GM19463 (cell line): ENCODE measurements at regions not wholly inside any gene's neighbourhood (a gene's known extent, or its start where the extent isn't known, plus 50 kb on each side); places are given as distances from the start of the nearest gene placed in this dataset.
"Not testable (repeated sequence)": the region's sequence is repeated elsewhere in the genome, so short reads cannot be mapped to it uniquely, and the experiment has no call there.

Experiments used
- ATAC-seq: cut with Tn5 transposase; IDR thresholded peaks from one replicate; pipeline ENCODE4 v1.9.1; 2021; ENCODE audit warnings: mild to moderate bottlenecking, moderate library complexity; ENCODE audit not compliant: unreplicated experiment

DNA sequence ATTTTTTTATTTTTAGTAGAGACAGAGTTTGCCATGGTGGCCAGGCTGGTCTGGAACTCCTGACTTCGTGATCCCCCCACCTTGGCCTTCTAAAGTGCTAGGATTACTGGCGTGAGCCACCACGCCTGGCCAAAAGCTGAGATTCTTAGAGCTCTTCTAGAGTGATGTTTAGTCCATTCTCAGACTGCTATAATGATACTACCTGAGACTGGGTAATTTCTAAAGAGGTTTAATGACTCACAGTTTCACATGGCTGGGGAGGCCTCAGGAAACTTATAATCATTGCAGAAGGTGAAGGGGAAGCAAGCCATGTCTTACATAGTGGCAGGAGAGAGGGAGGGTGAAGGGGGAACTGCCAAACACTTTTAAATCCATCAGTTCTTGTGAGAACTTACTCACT lies 1804.9 kb upstream of the LRRTM1 start:
- ATAC-seq, result no peak

GRCh38 chr2:82098617-82099016 lies 1794.1 kb upstream of the LRRTM1 start:
- no peak for ATAC-seq

- ATAC-seq, result no peak
These were observed 1785.0 kb upstream of the LRRTM1 start for GRCh38 chr2:82089518-82089917.

DNA sequence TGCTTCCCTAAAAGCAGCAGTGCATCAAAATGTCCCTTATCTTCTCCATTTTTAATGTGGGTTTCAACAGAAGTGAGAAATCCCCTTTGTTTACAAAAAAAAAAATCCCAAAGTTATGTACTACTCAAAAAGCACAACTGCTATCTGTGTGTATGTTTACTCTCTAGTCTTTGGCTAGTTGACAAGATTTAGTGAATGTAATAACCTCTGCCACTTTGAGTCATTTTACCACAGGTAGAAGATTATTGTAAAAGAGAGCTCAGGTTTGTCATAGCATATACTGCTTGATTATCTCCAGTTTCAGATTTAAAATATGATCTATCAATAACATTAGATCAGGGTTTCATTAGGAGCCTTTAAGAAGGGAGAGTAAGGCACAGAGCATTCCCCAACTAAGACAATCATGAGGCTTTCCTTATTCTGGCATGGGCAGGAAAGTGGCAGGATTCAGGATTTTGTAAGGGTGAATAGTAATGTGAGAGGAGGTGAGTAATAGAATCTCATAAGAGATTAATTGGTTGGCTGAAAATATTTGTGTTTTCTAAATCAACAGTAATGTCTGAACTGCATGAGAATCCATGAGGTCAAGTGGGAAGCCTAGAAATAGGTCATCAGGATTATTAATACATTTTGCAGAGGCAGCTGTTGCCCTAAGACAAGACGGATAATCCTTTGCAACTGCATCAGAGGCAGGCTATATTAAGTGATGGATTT lies 1780.3 kb upstream of the LRRTM1 start:
- no peak for ATAC-seq

DNA sequence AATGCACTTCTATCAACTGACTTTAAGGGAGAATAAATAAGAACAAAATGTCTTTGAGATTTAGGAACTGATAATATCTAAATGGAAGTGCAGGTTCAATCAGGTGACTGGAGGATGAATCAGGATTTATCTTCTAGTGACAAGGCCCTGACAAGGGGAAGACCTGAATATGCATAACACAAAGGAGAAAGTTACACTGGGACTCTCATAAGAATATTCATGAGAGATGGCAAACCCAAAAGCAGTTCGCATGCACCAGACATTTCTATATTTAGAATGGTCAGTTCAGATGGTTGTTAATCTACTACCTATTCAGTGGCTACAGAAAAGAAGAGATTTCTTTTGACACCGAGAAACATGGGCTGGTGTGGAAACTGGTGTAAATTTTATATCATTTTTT lies 1771.3 kb upstream of the LRRTM1 start:
- no peak for ATAC-seq

DNA sequence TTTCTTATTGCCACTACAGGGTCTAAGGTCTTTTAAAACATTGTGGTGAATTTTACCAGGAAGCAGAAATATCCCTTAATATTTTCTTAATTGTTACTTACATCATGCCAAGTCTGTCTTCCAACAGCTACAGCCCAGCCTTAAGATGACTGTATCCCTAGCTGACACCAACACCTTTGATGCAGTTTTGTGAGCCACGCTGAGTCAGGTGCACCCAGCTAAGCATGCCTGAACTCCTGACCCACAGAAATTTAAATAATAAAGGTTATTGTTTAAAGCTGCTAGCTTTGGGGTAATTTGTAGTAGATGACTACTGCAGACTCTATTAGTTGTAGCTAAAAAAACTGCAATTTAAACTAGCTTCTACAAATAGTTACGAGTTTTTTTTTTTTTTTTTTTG lies 1757.9 kb upstream of the LRRTM1 start:
- ATAC-seq, result no peak

DNA sequence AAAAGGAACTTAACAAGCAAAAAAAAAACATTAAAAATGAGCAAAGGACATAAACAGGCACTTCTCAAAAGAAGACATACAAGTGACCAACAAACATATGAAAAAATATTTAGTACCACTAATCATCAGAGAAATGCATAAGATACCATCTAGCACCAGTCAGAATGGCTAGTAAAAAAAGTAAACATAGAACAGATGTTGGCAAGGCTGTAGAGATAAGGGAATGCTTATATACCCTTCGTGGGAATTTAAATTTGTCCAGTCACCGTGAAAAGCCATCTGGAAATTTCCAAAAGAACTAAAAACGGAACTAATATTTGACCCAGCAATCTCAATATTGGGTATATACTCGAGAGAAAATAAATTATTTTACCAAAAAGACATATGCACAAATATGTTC lies 1751.3 kb upstream of the LRRTM1 start:
- ATAC-seq, result no peak

DNA sequence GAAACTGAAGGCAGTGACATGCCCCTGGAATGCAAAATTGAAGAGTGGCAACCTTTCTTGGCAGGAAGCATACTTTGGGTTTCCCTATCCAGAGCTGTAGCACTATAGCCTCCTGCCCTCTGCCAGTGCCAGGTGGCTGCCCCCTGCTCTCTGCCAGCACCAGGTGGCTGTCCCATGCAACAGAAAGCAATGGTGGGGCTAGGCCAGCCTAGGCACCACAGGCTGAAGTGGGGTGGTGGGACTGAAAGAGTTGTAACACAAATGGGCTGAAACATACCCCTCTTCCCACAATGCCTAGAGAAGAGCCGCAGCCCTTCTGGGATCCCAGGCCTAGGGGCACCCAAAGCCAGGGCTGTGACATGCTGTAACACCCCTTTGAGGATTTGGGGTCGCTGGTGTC lies 1739.3 kb upstream of the LRRTM1 start:
- no peak for ATAC-seq

GRCh38 chr2:82027921-82028615 lies 1723.5 kb upstream of the LRRTM1 start:
- no peak for ATAC-seq

DNA sequence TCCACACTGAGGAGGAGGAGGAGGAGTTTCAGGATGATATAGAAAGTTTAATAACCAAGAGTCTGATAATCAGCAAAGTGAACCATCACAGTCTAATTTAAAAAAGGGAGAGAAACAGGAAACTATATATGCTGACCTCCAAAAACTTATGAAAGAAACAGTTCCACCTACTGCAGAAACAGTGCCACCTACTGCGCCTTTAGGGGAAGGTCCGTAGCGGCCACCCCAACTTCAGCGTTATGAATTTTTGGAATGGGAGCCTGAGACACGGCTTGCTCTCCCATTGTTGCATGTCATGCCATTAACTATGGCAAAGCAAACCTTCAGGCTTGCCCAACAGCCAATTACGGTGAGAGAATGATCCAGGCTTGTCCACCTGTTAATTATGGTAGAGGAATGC lies 1719.2 kb upstream of the LRRTM1 start:
- no peak for ATAC-seq

DNA sequence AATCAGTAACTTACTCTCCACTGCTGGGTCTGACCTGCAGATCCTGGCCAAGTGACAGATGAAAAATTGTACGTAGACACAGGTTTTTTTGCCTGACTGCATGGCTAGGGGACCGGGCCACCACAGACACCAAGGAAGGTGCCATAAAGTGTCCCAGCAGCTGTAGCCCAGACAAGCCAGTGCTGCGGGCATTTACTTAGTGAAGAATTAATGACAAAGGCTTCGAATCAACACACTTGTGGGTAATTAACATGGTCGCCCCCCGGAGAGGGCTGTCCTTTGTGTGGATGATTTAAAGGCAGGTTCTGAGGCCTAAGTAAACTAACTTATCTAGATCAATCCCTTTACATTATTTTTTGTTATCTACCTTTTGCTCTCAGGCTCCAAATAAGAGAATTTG lies 1709.1 kb upstream of the LRRTM1 start:
- ATAC-seq, result no peak

- no peak for ATAC-seq
These were observed 1702.6 kb upstream of the LRRTM1 start for GRCh38 chr2:82007071-82007664.

DNA sequence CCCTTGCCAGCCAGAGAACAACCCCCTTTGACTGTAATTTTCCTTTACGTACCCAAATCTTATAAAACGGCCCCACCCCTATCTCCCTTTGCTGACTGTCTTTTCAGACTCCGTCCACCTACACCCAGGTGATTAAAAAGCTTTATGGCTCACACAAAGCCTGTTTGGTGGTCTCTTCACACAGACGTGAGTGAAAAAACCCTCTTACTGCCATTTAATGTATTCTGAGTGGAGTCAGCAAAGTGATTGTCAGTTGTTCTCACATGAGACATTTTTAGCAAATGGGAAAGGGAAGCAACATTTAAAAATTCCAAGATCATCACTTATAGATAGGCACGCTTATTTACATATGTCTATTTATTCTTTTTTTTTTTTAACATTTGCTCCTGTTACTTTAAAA lies 1701.3 kb upstream of the LRRTM1 start:
- ATAC-seq, result not testable (repeated sequence)

DNA sequence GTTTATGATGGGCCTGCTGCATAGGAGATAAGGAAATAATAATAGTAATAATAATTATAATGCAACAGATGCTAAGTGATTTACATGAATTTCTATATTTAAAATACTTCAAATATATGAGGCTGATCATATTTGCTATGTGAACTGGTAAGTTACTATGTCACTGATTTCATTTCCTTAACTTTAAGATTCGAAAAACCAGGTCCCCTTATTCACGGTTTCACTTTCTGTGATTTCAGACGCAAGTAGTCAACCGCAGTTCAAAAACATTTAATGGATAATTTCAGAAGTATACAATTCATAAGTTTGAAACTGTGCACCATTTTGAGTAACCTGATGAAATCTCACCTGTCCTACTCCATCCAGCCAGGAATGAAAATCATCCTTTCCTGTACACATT lies 1697.1 kb upstream of the LRRTM1 start:
- no peak for ATAC-seq

DNA sequence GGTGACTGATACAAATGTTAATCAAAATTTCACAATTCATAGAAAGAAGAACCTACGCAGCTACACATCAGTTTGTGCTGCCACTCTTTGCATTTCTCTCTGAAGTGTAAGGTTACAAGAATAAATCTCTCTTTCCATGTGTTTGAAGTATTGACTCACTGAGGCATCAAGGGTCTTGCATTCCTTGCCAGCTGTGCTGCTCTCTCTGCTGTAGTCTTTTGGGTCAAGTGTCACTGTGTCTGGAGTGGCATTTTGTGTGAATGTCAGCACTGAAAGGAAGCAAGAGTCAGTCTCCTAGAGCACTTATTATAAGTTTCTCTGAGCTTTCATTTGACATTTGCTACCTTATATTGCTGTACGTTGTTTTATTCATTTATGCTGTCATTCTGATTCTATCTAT lies 1696.1 kb upstream of the LRRTM1 start:
- ATAC-seq, result no peak

DNA sequence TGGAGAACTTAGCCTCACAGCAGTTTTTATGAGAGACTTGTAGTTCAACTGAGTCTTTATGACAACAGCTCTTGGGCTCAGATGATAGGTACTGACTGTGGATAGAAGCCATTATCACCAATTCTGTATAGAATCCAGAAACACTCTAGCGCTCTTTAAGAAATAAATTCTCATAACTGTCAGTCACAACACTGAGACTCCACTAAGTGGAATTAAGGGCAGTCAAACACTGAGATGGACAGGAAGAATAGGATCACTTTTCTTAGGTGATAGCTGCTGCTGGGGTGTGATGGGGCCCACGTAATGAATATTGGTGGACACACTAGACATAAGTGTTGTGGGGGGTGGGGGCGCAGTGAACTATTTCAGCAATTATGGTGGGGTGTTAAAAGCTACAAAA lies 1691.8 kb upstream of the LRRTM1 start:
- ATAC-seq, result no peak

DNA sequence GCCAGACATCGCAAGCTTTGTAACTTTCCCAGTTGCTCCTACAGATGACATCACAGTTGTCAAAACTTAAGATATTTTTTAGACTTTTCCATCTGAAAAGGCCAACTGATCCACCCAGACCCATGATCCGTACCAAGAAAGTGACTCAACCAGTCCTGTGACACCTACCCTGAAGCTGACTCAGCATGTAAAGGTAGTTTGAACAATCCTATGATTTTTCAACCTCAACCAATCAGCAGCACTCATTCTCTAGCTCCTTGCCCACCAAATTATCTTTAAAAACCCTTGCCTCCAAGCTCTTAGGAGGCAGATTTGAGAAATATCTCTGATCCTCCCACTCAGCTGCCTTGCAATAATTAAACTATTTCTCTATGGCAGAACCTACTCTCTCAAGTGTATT lies 1686.7 kb upstream of the LRRTM1 start:
- no peak for ATAC-seq

- no peak for ATAC-seq
These were observed 1682.8 kb upstream of the LRRTM1 start for GRCh38 chr2:81987370-81987769.

GRCh38 chr2:81984969-81985637 lies 1680.6 kb upstream of the LRRTM1 start:
- no peak for ATAC-seq

DNA sequence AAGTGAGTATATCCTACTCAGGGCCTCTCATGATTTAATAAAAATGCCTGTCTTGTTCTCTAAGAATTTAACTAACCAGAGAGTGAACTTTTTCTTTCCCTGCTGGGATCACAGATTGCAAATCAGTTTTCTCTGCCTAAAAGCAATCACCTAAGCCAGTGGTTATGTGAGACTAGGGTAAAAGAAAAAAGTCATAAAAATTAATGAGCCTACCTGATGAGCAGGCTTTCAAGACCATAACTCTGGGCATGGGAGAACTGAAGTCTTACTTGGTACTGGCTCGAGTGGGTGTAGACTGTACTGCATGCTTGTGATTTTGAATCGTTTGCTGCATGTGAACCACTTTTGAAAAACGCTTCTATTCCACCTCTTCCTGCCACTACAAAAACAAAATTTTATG lies 1677.0 kb upstream of the LRRTM1 start:
- ATAC-seq, result no peak

- no peak for ATAC-seq
These were observed 1674.5 kb upstream of the LRRTM1 start for GRCh38 chr2:81979086-81979485.

DNA sequence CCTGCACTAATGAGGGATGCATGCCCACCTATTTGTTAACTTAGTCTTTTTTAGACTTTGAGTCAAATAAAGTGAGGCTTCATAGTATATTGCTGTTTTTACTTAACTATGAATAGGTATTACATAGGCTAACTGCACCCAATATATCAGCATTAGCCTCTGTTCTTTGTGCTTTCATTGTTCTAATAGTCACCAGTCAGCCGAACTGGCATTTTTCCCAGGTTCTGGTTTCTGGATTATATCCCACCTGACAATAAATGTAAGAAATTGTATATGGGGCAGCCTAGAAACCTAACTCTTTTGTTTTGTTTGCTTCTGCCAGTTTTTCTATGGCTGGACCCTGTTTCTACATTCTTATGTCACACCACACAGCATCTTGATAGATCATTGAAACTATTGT lies 1672.4 kb upstream of the LRRTM1 start:
- ATAC-seq, result no peak
